B cell (primary cell): ENCODE measurements at regions not wholly inside any gene's neighbourhood (a gene's known extent, or its start where the extent isn't known, plus 50 kb on each side); places are given as distances from the start of the nearest gene placed in this dataset.

Experiments used
- ATAC-seq: fragments of 200-7000 bp; cut with Tn5 transposase; one replicate; pipeline ENCODE4 v1.10.0; 2021; ENCODE audit warnings: low read depth, mild to moderate bottlenecking, moderate number of reproducible peaks, moderate library complexity
- CTCF ChIA-PET: fragments of 350-600 bp; sonication (Branson Sonifier 250); formaldehyde crosslinking; loops from one replicate; lab custom pipeline; 2021; ENCODE audit warnings: antibody characterized with exemption, inconsistent platforms; lab: Charles Lee
- POLR2A ChIA-PET: fragments of 350-600 bp; sonication (Branson Sonifier 250); formaldehyde crosslinking; loops from one replicate; lab custom pipeline; 2021; ENCODE audit warnings: antibody characterized with exemption; lab: Charles Lee
- DNase-seq: peaks from one replicate; pipeline ENCODE4 v3.0.0; 2013
- H2AFZ ChIP-seq: 2 replicates; pipeline ENCODE4 v1.6.1; 2012; ENCODE audit warnings: mild to moderate bottlenecking, low read depth, low read length; ENCODE audit not compliant: insufficient read depth, poor library complexity, severe bottlenecking
- H3K27ac ChIP-seq, 2 donors: 1 replicate in 1 of 2; 2 replicates in 1 of 2; pipeline ENCODE4 v1.5.1; 2012 to 2013; ENCODE audit warnings: low read length in 2 of 2, mild to moderate bottlenecking in 2 of 2, moderate library complexity in 1 of 2
- H3K27me3 ChIP-seq, 4 experiments: fragments of 200-600 bp in 1 of 4; sonication (generic) in 1 of 4; replicated peaks in 1 of 4; 1 replicate in 2 of 4; 2 replicates in 2 of 4; pipeline versions ENCODE4 v1.6.1 to v1.7.0; 2013 to 2016; ENCODE audit warnings: low read length in 3 of 4, mild to moderate bottlenecking in 2 of 4, mixed read lengths in 1 of 4, moderate library complexity in 1 of 4; ENCODE audit not compliant: insufficient read depth in 4 of 4, control insufficient read depth in 3 of 4; ENCODE audit errors: control extremely low read depth in 1 of 4
- H3K36me3 ChIP-seq, 2 experiments: replicated peaks in 1 of 2; 1 replicate in 1 of 2; 2 replicates in 1 of 2; pipeline versions ENCODE4 v1.6.1 to v1.7.1; 2013; ENCODE audit warnings: low read length in 1 of 2; ENCODE audit not compliant: insufficient read depth in 2 of 2, control insufficient read depth in 1 of 2; ENCODE audit errors: control extremely low read depth in 1 of 2, extremely low read depth in 1 of 2
- H3K4me1 ChIP-seq, 2 donors: fragments of 200-600 bp in 1 of 2; sonication (generic) in 1 of 2; 1 replicate in 1 of 2; 2 replicates in 1 of 2; pipeline versions ENCODE4 v1.5.1 to v1.6.1; 2013 to 2017; ENCODE audit warnings: low read length in 2 of 2; ENCODE audit not compliant: control insufficient read depth in 2 of 2, insufficient read depth in 2 of 2
- H3K4me2 ChIP-seq: replicated peaks from 2 replicates; pipeline ENCODE3; 2012; ENCODE audit warnings: mild to moderate bottlenecking, low read depth, low read length; ENCODE audit not compliant: poor library complexity, severe bottlenecking
- H3K4me3 ChIP-seq, 5 experiments: fragments of 200-600 bp in 1 of 5; sonication (generic) in 1 of 5; 1 replicate in 3 of 5; 2 replicates in 2 of 5; pipeline versions ENCODE4 v1.5.1 to v1.7.0; 2011 to 2016; ENCODE audit warnings: low read length in 4 of 5, mild to moderate bottlenecking in 4 of 5, low read depth in 2 of 5, control low read depth in 1 of 5, moderate library complexity in 1 of 5; ENCODE audit not compliant: insufficient read depth in 1 of 5; ENCODE audit errors: control extremely low read depth in 1 of 5, extremely low read depth in 1 of 5
- H3K79me2 ChIP-seq: fragments of 200-600 bp; sonication (generic); one replicate; pipeline ENCODE4 v1.6.0; 2016; ENCODE audit warnings: low read length; ENCODE audit not compliant: control insufficient read depth, insufficient read depth
- H3K9ac ChIP-seq: fragments of 200-600 bp; sonication (generic); 2 replicates; pipeline ENCODE4 v1.6.1; 2017; ENCODE audit warnings: mild to moderate bottlenecking, low read length, moderate library complexity
- H3K9me3 ChIP-seq, 3 donors: one replicate each; pipeline versions ENCODE4 v1.6.1 to v1.7.1; 2013; ENCODE audit warnings: low read length in 2 of 3; ENCODE audit not compliant: control insufficient read depth in 2 of 3, insufficient read depth in 1 of 3; ENCODE audit errors: control extremely low read depth in 1 of 3
- H4K20me1 ChIP-seq: 2 replicates; pipeline ENCODE4 v1.6.0; 2012; ENCODE audit warnings: mild to moderate bottlenecking, low read length; ENCODE audit not compliant: insufficient read depth, control insufficient read depth, poor library complexity, severe bottlenecking
- H3K27ac Mint-ChIP-seq: one replicate; pipeline ENCODE4 v1.8.0; 2021; ENCODE audit warnings: mixed read lengths
- H3K27me3 Mint-ChIP-seq: one replicate; pipeline ENCODE4 v1.8.0; 2021; ENCODE audit warnings: mixed read lengths
- H3K4me1 Mint-ChIP-seq: one replicate; pipeline ENCODE4 v1.8.0; 2021; ENCODE audit warnings: mixed read lengths
- H3K4me3 Mint-ChIP-seq: one replicate; pipeline ENCODE4 v1.8.0; 2021; ENCODE audit warnings: mixed read lengths
- H3K9me3 Mint-ChIP-seq: one replicate; pipeline ENCODE4 v1.8.0; 2022; ENCODE audit warnings: mixed read lengths; ENCODE audit not compliant: insufficient read depth
- EZH2 ChIP-seq: IDR thresholded peaks from 2 replicates; pipeline ENCODE4 v1.6.1; 2012; ENCODE audit warnings: borderline replicate concordance, low read depth, mild to moderate bottlenecking, moderate library complexity, low read length; ENCODE audit not compliant: insufficient read depth, poor library complexity, severe bottlenecking
- WGBS: methylation state at CpG from one replicate; pipeline ENCODE4 v1.1.5; 2013; ENCODE audit warnings: missing lambda C conversion rate; ENCODE audit not compliant: insufficient coverage; 5-methylcytosine and 5-hydroxymethylcytosine counted together
- intact Hi-C: fragments of 100-400 bp; cut with micrococcal nuclease; formaldehyde crosslinking; loops from one replicate; pipeline ENCODE4 v1.10.0; 2022
- TF ChIP-seq, protein P1 (sequence below): fragments of 200-600 bp; IDR thresholded peaks from one replicate; pipeline ENCODE4 v1.8.0; 2022; ENCODE audit warnings: antibody characterized with exemption, mild to moderate bottlenecking

DNA sequence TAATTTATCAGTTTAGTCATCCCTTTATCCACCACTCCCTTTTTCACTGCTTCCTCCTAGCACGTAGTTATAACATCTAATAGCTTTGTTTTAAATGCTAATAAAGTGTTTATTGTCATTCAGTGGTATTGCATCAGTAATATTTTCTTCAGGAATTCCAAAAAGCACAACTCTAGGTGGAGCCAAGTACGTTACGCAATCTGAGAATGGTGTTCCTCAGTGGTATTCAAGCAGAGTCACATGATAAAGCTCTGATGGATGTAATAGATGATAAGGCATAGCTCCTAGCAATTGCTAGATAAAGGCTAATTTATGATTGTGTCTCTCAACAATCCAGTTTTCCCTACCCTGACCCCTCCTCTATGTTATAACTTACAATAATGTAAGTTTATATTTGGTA lies 494.6 kb upstream of the ADGRL4 start:
- Histone ChIP-seq H3K79me2 (no peaks in the 10 kb centered on the region), H2AFZ (no peak overlapping the region), H3K4me1 (no peaks in the 10 kb centered on the region), H3K9ac (no peak overlapping the region), H4K20me1 (no peaks in the 10 kb centered on the region), H3K4me2 (no peak overlapping the region), H3K4me3 (no peak overlapping the region), H3K27me3 (no peaks in the 10 kb centered on the region), H3K9me3 (no peaks in the 10 kb centered on the region), H3K27ac (no peak overlapping the region), H3K36me3 (no peaks in the 10 kb centered on the region)
- no peak overlapping the region for H3K4me3 Mint-ChIP-seq
- H3K27me3 Mint-ChIP-seq: no peaks in the 10 kb centered on the region
- no CpG with 5 or more reads among the region's 3 CpGs for WGBS
- H3K27ac Mint-ChIP-seq: no peak overlapping the region
- no peaks in the 10 kb centered on the region for H3K4me1 Mint-ChIP-seq
- POLR2A ChIA-PET: no interaction called here
- no peak for DNase-seq
- no peak for ATAC-seq
- TF ChIP-seq, protein P1, sequence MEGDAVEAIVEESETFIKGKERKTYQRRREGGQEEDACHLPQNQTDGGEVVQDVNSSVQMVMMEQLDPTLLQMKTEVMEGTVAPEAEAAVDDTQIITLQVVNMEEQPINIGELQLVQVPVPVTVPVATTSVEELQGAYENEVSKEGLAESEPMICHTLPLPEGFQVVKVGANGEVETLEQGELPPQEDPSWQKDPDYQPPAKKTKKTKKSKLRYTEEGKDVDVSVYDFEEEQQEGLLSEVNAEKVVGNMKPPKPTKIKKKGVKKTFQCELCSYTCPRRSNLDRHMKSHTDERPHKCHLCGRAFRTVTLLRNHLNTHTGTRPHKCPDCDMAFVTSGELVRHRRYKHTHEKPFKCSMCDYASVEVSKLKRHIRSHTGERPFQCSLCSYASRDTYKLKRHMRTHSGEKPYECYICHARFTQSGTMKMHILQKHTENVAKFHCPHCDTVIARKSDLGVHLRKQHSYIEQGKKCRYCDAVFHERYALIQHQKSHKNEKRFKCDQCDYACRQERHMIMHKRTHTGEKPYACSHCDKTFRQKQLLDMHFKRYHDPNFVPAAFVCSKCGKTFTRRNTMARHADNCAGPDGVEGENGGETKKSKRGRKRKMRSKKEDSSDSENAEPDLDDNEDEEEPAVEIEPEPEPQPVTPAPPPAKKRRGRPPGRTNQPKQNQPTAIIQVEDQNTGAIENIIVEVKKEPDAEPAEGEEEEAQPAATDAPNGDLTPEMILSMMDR: no peak
- TF ChIP-seq EZH2: no peak
- no peaks in the 10 kb centered on the region for H3K9me3 Mint-ChIP-seq
- intact Hi-C loops: no loop called here
- CTCF ChIA-PET: no interaction called here

DNA sequence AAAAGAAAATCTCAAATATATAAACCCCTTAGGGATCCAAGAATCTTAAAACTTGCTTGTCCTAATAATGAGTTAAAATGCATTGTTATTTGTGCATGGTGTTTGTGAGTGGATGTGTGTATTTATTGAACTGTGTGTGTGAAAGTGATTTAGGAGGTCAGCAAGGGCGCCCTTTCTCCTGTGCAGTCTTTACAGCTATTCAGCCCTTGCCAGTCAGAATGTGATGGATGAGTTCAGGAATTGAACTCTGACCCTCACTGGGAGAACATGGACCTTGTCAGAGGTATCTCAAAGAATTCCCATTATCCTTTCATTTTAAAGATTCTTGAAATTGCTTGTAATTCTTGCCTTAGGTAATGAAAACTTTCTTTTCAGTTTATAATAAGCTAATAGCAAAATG lies 493.0 kb upstream of the ADGRL4 start:
- no peaks in the 10 kb centered on the region for H4K20me1 ChIP-seq
- no peaks in the 10 kb centered on the region for H3K4me1 ChIP-seq
- POLR2A ChIA-PET: no interaction called here
- H3K79me2 ChIP-seq: no peaks in the 10 kb centered on the region
- WGBS: 100% methylated on average over 1 of the region's 1 CpG
- no peak overlapping the region for H3K4me2 ChIP-seq
- CTCF ChIA-PET: no interaction called here
- no peak for DNase-seq
- no peaks in the 10 kb centered on the region for H3K36me3 ChIP-seq
- TF ChIP-seq, protein P1: no peak
- H3K9me3 ChIP-seq: no peaks in the 10 kb centered on the region
- H3K4me3 Mint-ChIP-seq: no peak overlapping the region
- H2AFZ ChIP-seq: no peak overlapping the region
- H3K9ac ChIP-seq: no peak overlapping the region
- no peak for ATAC-seq
- no peaks in the 10 kb centered on the region for H3K4me1 Mint-ChIP-seq
- H3K27ac Mint-ChIP-seq: no peak overlapping the region
- H3K27ac ChIP-seq: no peak overlapping the region
- H3K4me3 ChIP-seq: no peak overlapping the region
- no peaks in the 10 kb centered on the region for H3K27me3 Mint-ChIP-seq
- H3K27me3 ChIP-seq: no peaks in the 10 kb centered on the region
- no peaks in the 10 kb centered on the region for H3K9me3 Mint-ChIP-seq
- intact Hi-C loops: no loop called here
